A204.1 (cell line): ENCODE measurements at regions not wholly inside any gene's neighbourhood (a gene's known extent, or its start where the extent isn't known, plus 50 kb on each side); places are given as distances from the start of the nearest gene placed in this dataset.
"Not testable (repeated sequence)": the region's sequence is repeated elsewhere in the genome, so short reads cannot be mapped to it uniquely, and the experiment has no call there.

Experiments
- FAIRE-seq: peaks from 2 replicates; lab custom pipeline; 2012; peaks lifted over from hg19 to GRCh38; lab: Jason Lieb, UNC

GRCh38 chr3:166818464-166818863, 561.6 kb downstream of the ZBBX start:
- no peak for FAIRE-seq

GRCh38 chr3:166817269-166817668, 562.8 kb downstream of the ZBBX start:
- not testable (repeated sequence) for FAIRE-seq

GRCh38 chr3:166810741-166811445, 569.2 kb downstream of the ZBBX start:
- FAIRE-seq: no peak

GRCh38 chr3:166809520-166809919, 570.6 kb downstream of the ZBBX start:
- FAIRE-seq: no peak

- no peak for FAIRE-seq
These were observed 591.2 kb downstream of the ZBBX start for GRCh38 chr3:166788936-166789335.

GRCh38 chr3:166785876-166786275, 594.2 kb downstream of the ZBBX start:
- FAIRE-seq: no peak

GRCh38 chr3:166783206-166783605, 596.9 kb downstream of the ZBBX start:
- no peak for FAIRE-seq

- FAIRE-seq: no peak
These were observed 615.3 kb downstream of the ZBBX start for GRCh38 chr3:166764698-166765318.

GRCh38 chr3:166759736-166760513, 620.2 kb downstream of the ZBBX start:
- FAIRE-seq: no peak

GRCh38 chr3:166752214-166752613, 627.9 kb downstream of the ZBBX start:
- no peak for FAIRE-seq

- no peak for FAIRE-seq
These were observed 636.5 kb downstream of the ZBBX start for GRCh38 chr3:166743481-166744134.

GRCh38 chr3:166734734-166735133, 645.4 kb downstream of the ZBBX start:
- no peak for FAIRE-seq

- no peak for FAIRE-seq
These were observed 648.4 kb downstream of the ZBBX start for GRCh38 chr3:166731701-166732100.

- no peak for FAIRE-seq
These were observed 658.6 kb downstream of the ZBBX start for GRCh38 chr3:166721466-166721865.

- no peak for FAIRE-seq
These were observed 665.9 kb downstream of the ZBBX start for GRCh38 chr3:166714206-166714605.

GRCh38 chr3:166713787-166714186, 666.3 kb downstream of the ZBBX start:
- no peak for FAIRE-seq

- FAIRE-seq: no peak
These were observed 674.0 kb downstream of the ZBBX start for GRCh38 chr3:166706094-166706493.

GRCh38 chr3:166697495-166697894, 682.6 kb downstream of the ZBBX start:
- no peak for FAIRE-seq

- FAIRE-seq: no peak
These were observed 684.0 kb downstream of the ZBBX start for GRCh38 chr3:166696103-166696502.

GRCh38 chr3:166688665-166689064, 691.4 kb downstream of the ZBBX start:
- no peak for FAIRE-seq

GRCh38 chr3:166685246-166685645, 694.9 kb downstream of the ZBBX start:
- FAIRE-seq: no peak

GRCh38 chr3:166684077-166684476, 696.0 kb downstream of the ZBBX start:
- not testable (repeated sequence) for FAIRE-seq

- no peak for FAIRE-seq
These were observed 710.3 kb downstream of the ZBBX start for GRCh38 chr3:166669781-166670180.
